ENCODE measurements at regions not wholly inside any gene's neighbourhood (a gene's known extent, or its start where the extent isn't known, plus 50 kb on each side); places are given as distances from the start of the nearest gene placed in this dataset.
"Not testable (repeated sequence)": the region's sequence is repeated elsewhere in the genome, so short reads cannot be mapped to it uniquely, and the experiment has no call there.

GRCh38 chr2:106339609-106340008 is 128.6 kb downstream of the RGPD3 start:
- no peak for DNase-seq (ENCODE audit: low read depth in 3 of 3)

- DNase-seq (ENCODE audit: low read depth in 3 of 3): no peak
These were observed 129.1 kb downstream of the RGPD3 start for GRCh38 chr2:106339132-106339531.

- no peak for DNase-seq (ENCODE audit: low read depth in 3 of 3)
These were observed 130.2 kb downstream of the RGPD3 start for GRCh38 chr2:106338043-106338442.

- no peak for DNase-seq (ENCODE audit: low read depth in 3 of 3)
These were observed 131.5 kb downstream of the RGPD3 start for GRCh38 chr2:106336737-106337136.

GRCh38 chr2:106336108-106336507 is 132.1 kb downstream of the RGPD3 start:
- DNase-seq (ENCODE audit: low read depth in 3 of 3): no peak

GRCh38 chr2:106334802-106335201 is 133.4 kb downstream of the RGPD3 start:
- DNase-seq (ENCODE audit: low read depth in 3 of 3): no peak

- DNase-seq (ENCODE audit: low read depth in 3 of 3): not testable (repeated sequence)
These were observed 134.8 kb downstream of the RGPD3 start for GRCh38 chr2:106333253-106333873.

- no peak for DNase-seq (ENCODE audit: low read depth in 3 of 3)
These were observed 136.2 kb downstream of the RGPD3 start for GRCh38 chr2:106332054-106332453.

GRCh38 chr2:106330384-106331261 is 136.5 kb upstream of the UXS1 start:
- not testable (repeated sequence) for DNase-seq (ENCODE audit: low read depth in 3 of 3)

- DNase-seq (ENCODE audit: low read depth in 3 of 3): no peak
These were observed 129.4 kb upstream of the UXS1 start for GRCh38 chr2:106323337-106324013.

GRCh38 chr2:106322281-106322680 is 128.2 kb upstream of the UXS1 start:
- DNase-seq (ENCODE audit: low read depth in 3 of 3): no peak

- DNase-seq (ENCODE audit: low read depth in 3 of 3): not testable (repeated sequence)
These were observed 126.3 kb upstream of the UXS1 start for GRCh38 chr2:106320439-106320838.

- no peak for DNase-seq (ENCODE audit: low read depth in 3 of 3)
These were observed 122.8 kb upstream of the UXS1 start for GRCh38 chr2:106316915-106317314.

- DNase-seq (ENCODE audit: low read depth in 3 of 3): no peak
These were observed 120.3 kb upstream of the UXS1 start for GRCh38 chr2:106314444-106314843.

- DNase-seq (ENCODE audit: low read depth in 3 of 3): no peak
These were observed 116.9 kb upstream of the UXS1 start for GRCh38 chr2:106311041-106311370.

GRCh38 chr2:106307860-106308259 is 113.8 kb upstream of the UXS1 start:
- no peak for DNase-seq (ENCODE audit: low read depth in 3 of 3)

- no peak for DNase-seq (ENCODE audit: low read depth in 3 of 3)
These were observed 112.3 kb upstream of the UXS1 start for GRCh38 chr2:106306387-106306786.

- DNase-seq (ENCODE audit: low read depth in 3 of 3): no peak
These were observed 110.6 kb upstream of the UXS1 start for GRCh38 chr2:106304612-106305184.

GRCh38 chr2:106299696-106300095 is 105.6 kb upstream of the UXS1 start:
- no peak for DNase-seq (ENCODE audit: low read depth in 3 of 3)

- DNase-seq (ENCODE audit: low read depth in 3 of 3): no peak
These were observed 102.2 kb upstream of the UXS1 start for GRCh38 chr2:106296182-106296815.

- DNase-seq (ENCODE audit: low read depth in 3 of 3): no peak
These were observed 100.1 kb upstream of the UXS1 start for GRCh38 chr2:106294182-106294581.

GRCh38 chr2:106293271-106293783 is 99.2 kb upstream of the UXS1 start:
- DNase-seq (ENCODE audit: low read depth in 3 of 3): no peak
